OCI-LY1 (cell line): ENCODE measurements at regions not wholly inside any gene's neighbourhood (a gene's known extent, or its start where the extent isn't known, plus 50 kb on each side); places are given as distances from the start of the nearest gene placed in this dataset.

Experiments used
- H2AFZ ChIP-seq: fragments of 200-600 bp; sonication (generic), shearing (Covaris generic); 2 replicates; pipeline ENCODE4 v1.6.0; 2014; ENCODE audit warnings: antibody characterized with exemption, mild to moderate bottlenecking, low read length
- H3F3A ChIP-seq: fragments of 200-600 bp; sonication (generic), shearing (Covaris generic); 2 replicates; pipeline ENCODE4 v1.6.0; 2014; ENCODE audit warnings: mild to moderate bottlenecking, antibody characterized with exemption, low read length, moderate library complexity; ENCODE audit not compliant: insufficient read depth
- H3K27ac ChIP-seq: fragments of 200-600 bp; sonication (generic); 2 replicates; pipeline ENCODE4 v1.5.1; 2014; ENCODE audit warnings: low read length, mixed run types, mild to moderate bottlenecking, low read depth; ENCODE audit not compliant: poor library complexity, severe bottlenecking
- H3K27me3 ChIP-seq: fragments of 200-600 bp; sonication (generic); 2 replicates; pipeline ENCODE4 v1.6.0; 2014; ENCODE audit warnings: antibody characterized with exemption, mild to moderate bottlenecking, low read length, moderate library complexity; ENCODE audit not compliant: insufficient read depth
- H3K36me3 ChIP-seq: fragments of 200-600 bp; sonication (generic); 2 replicates; pipeline ENCODE4 v1.6.1; 2014; ENCODE audit warnings: mild to moderate bottlenecking, antibody characterized with exemption, low read length, moderate library complexity, mixed read lengths; ENCODE audit not compliant: insufficient read depth
- H3K4me1 ChIP-seq: fragments of 200-600 bp; sonication (generic); 2 replicates; pipeline ENCODE4 v1.5.1; 2014; ENCODE audit warnings: mild to moderate bottlenecking, low read length, moderate library complexity; ENCODE audit not compliant: insufficient read depth, severe bottlenecking
- H3K4me2 ChIP-seq: fragments of 200-600 bp; sonication (generic), shearing (Covaris generic); 2 replicates; pipeline ENCODE4 v1.6.1; 2014; ENCODE audit warnings: low read length
- H3K4me3 ChIP-seq: fragments of 200-600 bp; sonication (generic); 2 replicates; pipeline ENCODE4 v1.5.1; 2014; ENCODE audit warnings: low read length, low read depth, mild to moderate bottlenecking, mixed read lengths; ENCODE audit not compliant: poor library complexity, severe bottlenecking
- H3K79me2 ChIP-seq: fragments of 200-600 bp; shearing (Covaris generic); 2 replicates; pipeline ENCODE4 v1.6.1; 2016; ENCODE audit warnings: mixed run types, low read length, mixed read lengths; ENCODE audit not compliant: insufficient read depth
- H3K9ac ChIP-seq: fragments of 200-600 bp; sonication (generic), shearing (Covaris generic); 2 replicates; pipeline ENCODE4 v1.6.1; 2014; ENCODE audit warnings: mild to moderate bottlenecking, low read length, mixed read lengths
- H3K9me2 ChIP-seq: fragments of 200-600 bp; sonication (generic), shearing (Covaris generic); 2 replicates; pipeline ENCODE4 v1.6.1; 2014; ENCODE audit warnings: low read depth, mild to moderate bottlenecking, low read length, mixed read lengths
- H3K9me3 ChIP-seq: fragments of 200-600 bp; shearing (Covaris generic); 2 replicates; pipeline ENCODE4 v1.6.1; 2014; ENCODE audit warnings: low read length, mixed read lengths
- H4K20me1 ChIP-seq: fragments of 200-600 bp; sonication (generic), shearing (Covaris generic); 2 replicates; pipeline ENCODE4 v1.6.0; 2016; ENCODE audit warnings: mild to moderate bottlenecking, low read length; ENCODE audit not compliant: insufficient read depth
- CTCF ChIP-seq: fragments of 200-600 bp; sonication (generic), shearing (Covaris generic); IDR thresholded peaks from 2 replicates; pipeline ENCODE4 v1.5.1; 2017; ENCODE audit warnings: mild to moderate bottlenecking, antibody characterized with exemption, low read length, moderate library complexity, mixed read lengths
- EZH2 ChIP-seq: fragments of 200-600 bp; sonication (generic), shearing (Covaris generic); IDR thresholded peaks from 2 replicates; pipeline ENCODE4 v1.8.0; 2017; ENCODE audit warnings: borderline replicate concordance, mixed run types, mild to moderate bottlenecking, antibody characterized with exemption, low read length, moderate library complexity, mixed read lengths

GRCh38 chr3:109897734-109898133, 560.4 kb upstream of the DPPA4 start:
- Histone ChIP-seq H3K4me3 (no peak overlapping the region), H3K79me2 (no peaks in the 10 kb centered on the region), H3K27ac (no peak overlapping the region), H2AFZ (no peak overlapping the region), H3K9me3 (no peaks in the 10 kb centered on the region), H3K9ac (no peak overlapping the region), H3K4me1 (no peaks in the 10 kb centered on the region), H3K9me2 (no peaks in the 10 kb centered on the region), H3K4me2 (no peak overlapping the region), H3K27me3 (no peaks in the 10 kb centered on the region), H3K36me3 (no peaks in the 10 kb centered on the region), H4K20me1 (no peaks in the 10 kb centered on the region), H3F3A (no peaks in the 10 kb centered on the region)
- TF ChIP-seq CTCF (no peak), EZH2 (no peak)

- H3K27me3 ChIP-seq = no peaks in the 10 kb centered on the region
- TF ChIP-seq EZH2 (no peak), CTCF (no peak)
Observed at GRCh38 chr3:109899925-109900324, 562.6 kb upstream of the DPPA4 start.

GRCh38 chr3:109900783-109901182, 563.4 kb upstream of the DPPA4 start:
- Histone ChIP-seq H3K79me2 (no peaks in the 10 kb centered on the region), H3K27me3 (no peaks in the 10 kb centered on the region), H3K9me3 (no peaks in the 10 kb centered on the region), H3K36me3 (no peaks in the 10 kb centered on the region), H4K20me1 (no peaks in the 10 kb centered on the region), H3K4me1 (no peaks in the 10 kb centered on the region), H3K9me2 (no peaks in the 10 kb centered on the region), H3F3A (no peaks in the 10 kb centered on the region), H3K4me3 (no peak overlapping the region), H3K9ac (no peak overlapping the region), H2AFZ (no peak overlapping the region), H3K4me2 (no peak overlapping the region), H3K27ac (no peak overlapping the region)
- TF ChIP-seq EZH2 (no peak), CTCF (no peak)

More at GRCh38 chr3:109899925-109900324, 562.6 kb upstream of the DPPA4 start:
- Histone ChIP-seq H3K9me3 (no peaks in the 10 kb centered on the region), H3K9ac (no peak overlapping the region), H4K20me1 (no peaks in the 10 kb centered on the region), H3K9me2 (no peaks in the 10 kb centered on the region), H3K36me3 (no peaks in the 10 kb centered on the region), H3K4me1 (no peaks in the 10 kb centered on the region), H2AFZ (no peak overlapping the region), H3K4me2 (no peak overlapping the region), H3K27ac (no peak overlapping the region), H3F3A (no peaks in the 10 kb centered on the region), H3K79me2 (no peaks in the 10 kb centered on the region), H3K4me3 (no peak overlapping the region)
